Kidney (tissue), 13 donors: ENCODE measurements at regions not wholly inside any gene's neighbourhood (a gene's known extent, or its start where the extent isn't known, plus 50 kb on each side); places are given as distances from the start of the nearest gene placed in this dataset.

Source experiments
- DNase-seq, 5 donors: peaks; one replicate each; pipeline ENCODE4 v3.0.0-alpha.2; 2013 to 2020
- FAIRE-seq: peaks from 2 replicates; lab custom pipeline; 2012; peaks lifted over from hg19 to GRCh38; lab: Jason Lieb, UNC
- H3K27ac ChIP-seq, 2 donors: one replicate each; pipeline ENCODE4 v1.7.0; 2013; ENCODE audit warnings: low read depth in 2 of 2, low read length in 2 of 2, inconsistent platforms in 1 of 2
- H3K27me3 ChIP-seq: one replicate; pipeline ENCODE4 v1.7.1; 2013; ENCODE audit warnings: low read length, inconsistent platforms; ENCODE audit not compliant: control insufficient read depth, insufficient read depth
- H3K36me3 ChIP-seq, 3 donors: one replicate each; pipeline versions ENCODE4 v1.7.0 to v1.7.1; 2013; ENCODE audit warnings: low read length in 3 of 3, control low read depth in 1 of 3, inconsistent platforms in 1 of 3; ENCODE audit not compliant: insufficient read depth in 3 of 3, control insufficient read depth in 2 of 3
- H3K4me1 ChIP-seq, 3 donors: one replicate each; pipeline versions ENCODE4 v1.7.0 to v1.7.1; 2013; ENCODE audit warnings: low read length in 3 of 3, inconsistent platforms in 1 of 3, low read depth in 1 of 3; ENCODE audit not compliant: control insufficient read depth in 2 of 3, insufficient read depth in 2 of 3
- H3K4me3 ChIP-seq, 3 donors: one replicate each; pipeline versions ENCODE4 v1.7.0 to v1.8.1; 2013; ENCODE audit warnings: low read length in 3 of 3, control low read depth in 1 of 3, inconsistent platforms in 1 of 3
- H3K9ac ChIP-seq, 3 donors: one replicate each; pipeline versions ENCODE4 v1.7.0 to v1.7.1; 2013; ENCODE audit warnings: low read length in 3 of 3, control low read depth in 1 of 3, inconsistent platforms in 1 of 3
- H3K9me3 ChIP-seq, 3 donors: one replicate each; pipeline versions ENCODE4 v1.7.0 to v1.7.1; 2013; ENCODE audit warnings: low read length in 3 of 3, control low read depth in 1 of 3, inconsistent platforms in 1 of 3; ENCODE audit not compliant: control insufficient read depth in 2 of 3, insufficient read depth in 1 of 3
- intact Hi-C: fragments of 100-400 bp; cut with DNase I; formaldehyde crosslinking; loops from one replicate; pipeline ENCODE4 v1.11.1; 2022
- TF ChIP-seq, protein P1 (sequence below): IDR thresholded peaks from 3 replicates; pipeline ENCODE4 v1.5.1; 2012; ENCODE audit warnings: mild to moderate bottlenecking, moderate library complexity, borderline replicate concordance; ENCODE audit not compliant: insufficient read depth; ENCODE audit errors: extremely low read depth
- donor health status: control.
- donor health status: control.
- donor health status: control.
- donor health status: control.
- donor health status: control.
- donor health status: DM: yes; HTN: yes; CAD: no.
- donor health status: Normal renal cell carcinoma (clear cell type).

DNA sequence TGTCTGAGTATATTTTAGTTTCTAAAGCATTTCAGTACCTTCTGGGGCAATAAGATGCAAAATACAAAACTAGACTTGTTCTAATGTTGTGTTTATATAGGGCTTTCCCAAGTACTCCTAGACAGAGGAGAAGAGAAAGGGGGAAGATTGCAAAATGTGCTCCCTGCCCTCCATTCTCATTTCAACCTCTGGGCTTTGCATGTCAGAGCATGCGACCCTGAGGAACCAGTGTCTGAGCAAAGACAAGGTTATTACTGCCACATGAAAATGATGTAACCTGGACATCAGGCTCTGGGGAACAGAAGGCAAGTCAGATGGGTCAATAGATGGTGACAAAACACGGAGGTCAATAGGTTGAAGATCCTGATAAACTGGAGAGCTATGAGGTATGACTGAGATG lies 253.5 kb upstream of the TCF21 start:
- H3K27me3 ChIP-seq, result no peaks in the 10 kb centered on the region
- H3K27ac ChIP-seq, result no peak overlapping the region
- no peaks in the 10 kb centered on the region for H3K9me3 ChIP-seq
- DNase-seq (no peak), FAIRE-seq (no peak)
- H3K4me3 ChIP-seq, result no peak overlapping the region
- H3K9ac ChIP-seq, result no peak overlapping the region
- no peaks in the 10 kb centered on the region for H3K4me1 ChIP-seq
- TF ChIP-seq, protein P1, sequence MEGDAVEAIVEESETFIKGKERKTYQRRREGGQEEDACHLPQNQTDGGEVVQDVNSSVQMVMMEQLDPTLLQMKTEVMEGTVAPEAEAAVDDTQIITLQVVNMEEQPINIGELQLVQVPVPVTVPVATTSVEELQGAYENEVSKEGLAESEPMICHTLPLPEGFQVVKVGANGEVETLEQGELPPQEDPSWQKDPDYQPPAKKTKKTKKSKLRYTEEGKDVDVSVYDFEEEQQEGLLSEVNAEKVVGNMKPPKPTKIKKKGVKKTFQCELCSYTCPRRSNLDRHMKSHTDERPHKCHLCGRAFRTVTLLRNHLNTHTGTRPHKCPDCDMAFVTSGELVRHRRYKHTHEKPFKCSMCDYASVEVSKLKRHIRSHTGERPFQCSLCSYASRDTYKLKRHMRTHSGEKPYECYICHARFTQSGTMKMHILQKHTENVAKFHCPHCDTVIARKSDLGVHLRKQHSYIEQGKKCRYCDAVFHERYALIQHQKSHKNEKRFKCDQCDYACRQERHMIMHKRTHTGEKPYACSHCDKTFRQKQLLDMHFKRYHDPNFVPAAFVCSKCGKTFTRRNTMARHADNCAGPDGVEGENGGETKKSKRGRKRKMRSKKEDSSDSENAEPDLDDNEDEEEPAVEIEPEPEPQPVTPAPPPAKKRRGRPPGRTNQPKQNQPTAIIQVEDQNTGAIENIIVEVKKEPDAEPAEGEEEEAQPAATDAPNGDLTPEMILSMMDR, result no peak
- no peaks in the 10 kb centered on the region for H3K36me3 ChIP-seq
- intact Hi-C loops, result no loop called here

DNA sequence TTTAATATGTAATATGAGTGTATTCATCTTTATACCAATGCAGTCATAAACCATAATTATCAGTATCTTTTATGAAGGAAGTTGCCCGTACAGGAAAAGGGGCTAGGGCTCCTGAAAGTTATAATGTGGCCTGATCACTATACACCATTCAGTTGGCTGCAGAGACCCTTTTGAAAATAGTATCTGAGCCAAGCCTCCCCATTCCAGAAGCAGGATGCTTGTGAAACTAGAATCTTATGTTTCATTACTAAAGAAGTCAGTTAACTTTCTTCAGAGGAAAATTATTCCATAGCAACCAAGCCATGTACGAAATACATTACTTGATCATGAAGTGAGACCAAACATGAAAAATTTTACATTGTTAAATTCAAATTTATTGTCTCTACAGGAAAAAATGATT lies 251.5 kb upstream of the TCF21 start:
- no peak for FAIRE-seq

DNA sequence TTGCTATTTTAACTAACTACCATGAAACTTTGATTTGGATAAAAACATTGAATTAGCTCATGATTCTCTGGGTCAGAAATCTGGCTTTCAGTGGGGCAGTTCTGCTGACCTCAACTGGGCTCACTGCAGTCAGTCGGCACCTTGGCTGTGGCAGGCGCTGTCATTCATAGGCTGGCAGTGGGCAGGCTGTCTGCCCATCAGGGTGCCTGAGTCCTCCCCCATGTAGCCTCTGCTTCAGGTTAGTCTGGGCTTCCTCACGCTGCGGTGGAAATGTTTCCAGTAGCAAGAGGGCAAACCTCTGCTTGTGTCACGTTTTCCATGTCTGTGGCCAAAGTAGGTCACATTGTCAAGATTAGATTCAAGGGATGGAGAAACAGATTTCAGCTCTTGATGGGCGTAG lies 251.0 kb upstream of the TCF21 start:
- Histone ChIP-seq H3K36me3 (no peaks in the 10 kb centered on the region), H3K9ac (no peak overlapping the region), H3K9me3 (no peaks in the 10 kb centered on the region), H3K4me1 (no peaks in the 10 kb centered on the region), H3K27ac (no peak overlapping the region), H3K27me3 (no peaks in the 10 kb centered on the region), H3K4me3 (no peak overlapping the region)
- intact Hi-C loops, result no loop called here
- FAIRE-seq, result no peak
- TF ChIP-seq, protein P1, result no peak
- DNase-seq, result no peak

More for the DNA sequence above, 251.5 kb upstream of the TCF21 start:
- H3K4me1 ChIP-seq, result no peaks in the 10 kb centered on the region
- H3K4me3 ChIP-seq, result no peak overlapping the region
- H3K9ac ChIP-seq, result no peak overlapping the region
- H3K27ac ChIP-seq, result no peak overlapping the region
- TF ChIP-seq, protein P1, result no peak
- H3K36me3 ChIP-seq, result no peaks in the 10 kb centered on the region
- H3K27me3 ChIP-seq, result no peaks in the 10 kb centered on the region
- intact Hi-C loops, result no loop called here
- H3K9me3 ChIP-seq, result no peaks in the 10 kb centered on the region
- peak in 1 of 5 donors; percentile 42 for DNase-seq

DNA sequence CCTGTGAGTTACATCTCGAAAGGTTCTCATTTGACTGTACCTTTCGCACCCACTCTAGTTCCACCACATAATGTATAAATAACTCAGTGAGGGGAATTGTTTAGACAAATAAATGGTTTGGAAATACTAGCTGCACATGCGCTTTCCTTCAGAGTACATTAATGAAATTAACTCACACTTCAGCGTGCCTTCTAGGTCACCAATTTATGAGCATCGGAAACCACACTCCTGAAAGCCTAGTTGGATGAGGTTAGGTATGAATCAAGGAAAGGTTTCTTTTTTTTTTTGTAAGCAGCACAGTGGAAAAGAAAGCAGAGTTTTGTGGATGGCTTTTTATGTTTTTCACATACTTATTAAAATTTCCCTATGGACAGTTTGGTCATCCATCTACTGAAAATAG lies 247.8 kb upstream of the TCF21 start:
- Histone ChIP-seq H3K9ac (no peak overlapping the region), H3K9me3 (no peaks in the 10 kb centered on the region), H3K27ac (no peak overlapping the region), H3K36me3 (no peaks in the 10 kb centered on the region), H3K27me3 (no peaks in the 10 kb centered on the region), H3K4me3 (no peak overlapping the region), H3K4me1 (no peaks in the 10 kb centered on the region)
- intact Hi-C loops, result no loop called here
- no peak for FAIRE-seq
- TF ChIP-seq, protein P1, result no peak
- DNase-seq, result peak in 1 of 5 donors; percentile 56
